Endothelial cell of umbilical vein (primary cell): ENCODE measurements at regions not wholly inside any gene's neighbourhood (a gene's known extent, or its start where the extent isn't known, plus 50 kb on each side); places are given as distances from the start of the nearest gene placed in this dataset.

Experiments
- BruUV-seq: library from RNA; stranded (reverse); fragments of 400-500 nt; replicated peaks from 2 replicates; lab custom pipeline; 2021; lab: Mats Ljungman, UMichigan
- CTCF ChIA-PET: fragments of 300-600, 350-600 bp; sonication (Branson Sonifier 250); formaldehyde crosslinking; loops from one replicate; lab custom pipeline; 2021; ENCODE audit warnings: antibody characterized with exemption, inconsistent platforms; lab: Charles Lee
- POLR2A ChIA-PET: fragments of 300-600, 350-600 bp; sonication (Branson Sonifier 250); formaldehyde crosslinking; loops from one replicate; lab custom pipeline; 2021; ENCODE audit warnings: antibody characterized with exemption, inconsistent platforms; lab: Charles Lee
- DNase-seq: peaks from one replicate; pipeline ENCODE4 v3.0.0-alpha.2; 2011; ENCODE audit warnings: low read depth, low spot score
- FAIRE-seq: peaks from 2 replicates; lab custom pipeline; 2011; peaks lifted over from hg19 to GRCh38; lab: Jason Lieb, UNC
- H2AFZ ChIP-seq: 2 replicates; pipeline ENCODE4 v1.6.0; 2012; ENCODE audit warnings: low read depth, low read length, control low read depth, inconsistent platforms
- H3K27ac ChIP-seq: 2 replicates; pipeline ENCODE4 v1.5.1; 2011; ENCODE audit warnings: low read depth, mild to moderate bottlenecking, control low read depth, low read length, moderate library complexity; ENCODE audit not compliant: insufficient read depth
- H3K27me3 ChIP-seq, 2 experiments: 2 replicates each; pipeline versions ENCODE4 v1.6.0 to v1.6.1; 2011; ENCODE audit warnings: low read length in 2 of 2, mixed read lengths in 1 of 2; ENCODE audit not compliant: control insufficient read depth in 2 of 2, insufficient read depth in 2 of 2
- H3K36me3 ChIP-seq, 2 experiments: 2 replicates in 1 of 2; 3 replicates in 1 of 2; pipeline ENCODE4 v1.5.1; 2011; ENCODE audit warnings: low read length in 2 of 2, mild to moderate bottlenecking in 1 of 2, moderate library complexity in 1 of 2; ENCODE audit not compliant: control insufficient read depth in 2 of 2, insufficient read depth in 2 of 2; ENCODE audit errors: extremely low read depth in 1 of 2
- H3K4me1 ChIP-seq: 3 replicates; pipeline ENCODE4 v1.5.1; 2011; ENCODE audit warnings: mild to moderate bottlenecking, low read length; ENCODE audit not compliant: control insufficient read depth, insufficient read depth; ENCODE audit errors: extremely low read depth
- H3K4me2 ChIP-seq: 2 replicates; pipeline ENCODE4 v1.6.1; 2011; ENCODE audit warnings: low read length, control low read depth, mixed read lengths; ENCODE audit not compliant: insufficient read depth
- H3K4me3 ChIP-seq, 3 experiments: fragments of 200-600 bp in 1 of 3; sonication (generic), shearing (Covaris generic) in 1 of 3; replicated peaks in 1 of 3; 2 replicates each; pipeline ENCODE4 v1.5.1; 2011 to 2016; ENCODE audit warnings: control low read depth in 3 of 3, low read length in 3 of 3, mild to moderate bottlenecking in 2 of 3, inconsistent platforms in 1 of 3, low read depth in 1 of 3, moderate library complexity in 1 of 3; ENCODE audit not compliant: insufficient read depth in 1 of 3
- H3K79me2 ChIP-seq: 2 replicates; pipeline ENCODE4 v1.6.0; 2012; ENCODE audit warnings: low read length, inconsistent platforms; ENCODE audit not compliant: control insufficient read depth, insufficient read depth
- H3K9ac ChIP-seq: replicated peaks from 2 replicates; pipeline ENCODE3; 2011; ENCODE audit warnings: low read length, control low read depth; ENCODE audit not compliant: insufficient read depth; ENCODE audit errors: extremely low read depth
- H3K9me1 ChIP-seq: replicated peaks from 3 replicates; pipeline ENCODE4 v1.6.0; 2011; ENCODE audit warnings: mild to moderate bottlenecking, low read length; ENCODE audit not compliant: control insufficient read depth, insufficient read depth; ENCODE audit errors: extremely low read depth
- H3K9me3 ChIP-seq: replicated peaks from 2 replicates; pipeline ENCODE4 v1.5.1; 2012; ENCODE audit warnings: low read length, inconsistent platforms; ENCODE audit not compliant: control insufficient read depth, insufficient read depth
- H4K20me1 ChIP-seq: replicated peaks from 2 replicates; pipeline ENCODE3; 2011; ENCODE audit warnings: mild to moderate bottlenecking, low read length; ENCODE audit not compliant: control insufficient read depth, insufficient read depth; ENCODE audit errors: extremely low read depth
- EZH2 ChIP-seq: IDR thresholded peaks from 2 replicates; pipeline ENCODE4 v1.6.1; 2012; ENCODE audit warnings: borderline replicate concordance, low read depth, mild to moderate bottlenecking, moderate library complexity, low read length, inconsistent platforms; ENCODE audit not compliant: severe bottlenecking
- FOS ChIP-seq: IDR thresholded peaks from 2 replicates; pipeline ENCODE4 v1.6.1; 2011; ENCODE audit warnings: mild to moderate bottlenecking, low read length, moderate library complexity, borderline replicate concordance; ENCODE audit not compliant: insufficient read depth
- GATA2 ChIP-seq: IDR thresholded peaks from 2 replicates; pipeline ENCODE4 v1.7.0; 2011; ENCODE audit warnings: low read depth, mild to moderate bottlenecking, moderate library complexity, mixed read lengths, low read length; ENCODE audit not compliant: insufficient read length, insufficient read depth
- JUN ChIP-seq: IDR thresholded peaks from 2 replicates; pipeline ENCODE4 v1.6.1; 2011; ENCODE audit warnings: borderline replicate concordance, low read depth; ENCODE audit not compliant: insufficient read length, insufficient read depth
- MYC ChIP-seq: IDR thresholded peaks from one replicate; pipeline ENCODE4 v1.6.1; 2011; ENCODE audit warnings: mild to moderate bottlenecking, low read depth, low read length
- POLR2A ChIP-seq: IDR thresholded peaks from 2 replicates; pipeline ENCODE4 v1.6.1; 2012; ENCODE audit warnings: low read depth, mild to moderate bottlenecking, control low read depth, low read length
- POLR2AphosphoS5 ChIP-seq: IDR thresholded peaks from 2 replicates; pipeline ENCODE4 v1.6.1; 2012; ENCODE audit warnings: low read depth, mild to moderate bottlenecking, control low read depth, low read length, moderate library complexity; ENCODE audit not compliant: insufficient read depth
- dilution Hi-C: fragments of 300-500 bp; cut with MboI; formaldehyde crosslinking; loops from one replicate; pipeline ENCODE4 v1.15.0; 2019; ENCODE audit warnings: low sequenced_read_pairs; ENCODE audit not compliant: extremely low pct_ligation_motif_present
- intact Hi-C: fragments of 100-400 bp; cut with micrococcal nuclease; formaldehyde crosslinking; loops from one replicate; pipeline ENCODE4 v1.10.0; 2022
- TF ChIP-seq, protein P1 (sequence below), 2 donors: IDR thresholded peaks; 1 replicate in 1 of 2; 2 replicates in 1 of 2; pipeline ENCODE4 v1.5.1; 2011; ENCODE audit warnings: low read length in 2 of 2, mild to moderate bottlenecking in 2 of 2, moderate library complexity in 2 of 2, control low read depth in 1 of 2, inconsistent platforms in 1 of 2, low read depth in 1 of 2; ENCODE audit not compliant: insufficient read depth in 1 of 2; ENCODE audit errors: extremely low read depth in 1 of 2
- TF ChIP-seq, protein P2 (sequence below): IDR thresholded peaks from 2 replicates; pipeline ENCODE4 v1.6.1; 2011; ENCODE audit not compliant: insufficient read depth, insufficient read length

DNA sequence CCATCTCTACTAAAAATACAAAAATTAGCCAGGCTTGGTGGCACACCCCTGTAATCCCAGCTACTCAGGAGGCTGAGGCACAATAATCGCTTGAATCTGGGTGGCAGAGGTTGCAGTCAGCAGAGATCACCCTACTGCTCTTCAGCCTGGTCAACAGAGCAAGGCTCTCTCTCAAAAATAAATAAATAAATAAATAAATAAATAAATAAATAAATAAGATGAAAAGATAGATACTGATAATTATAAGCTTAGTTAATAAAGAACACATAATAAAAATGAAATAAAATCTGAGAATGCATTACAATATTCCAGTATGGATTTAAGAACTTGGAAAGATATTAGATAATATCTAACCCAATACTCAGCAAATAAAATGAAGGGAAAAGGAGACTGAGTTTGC is 235.9 kb upstream of the DAB1 start:
- TF ChIP-seq FOS (no peak), JUN (no peak), GATA2 (no peak), MYC (no peak), POLR2A (no peak), POLR2AphosphoS5 (no peak), EZH2 (no peak)
- TF ChIP-seq, protein P1, sequence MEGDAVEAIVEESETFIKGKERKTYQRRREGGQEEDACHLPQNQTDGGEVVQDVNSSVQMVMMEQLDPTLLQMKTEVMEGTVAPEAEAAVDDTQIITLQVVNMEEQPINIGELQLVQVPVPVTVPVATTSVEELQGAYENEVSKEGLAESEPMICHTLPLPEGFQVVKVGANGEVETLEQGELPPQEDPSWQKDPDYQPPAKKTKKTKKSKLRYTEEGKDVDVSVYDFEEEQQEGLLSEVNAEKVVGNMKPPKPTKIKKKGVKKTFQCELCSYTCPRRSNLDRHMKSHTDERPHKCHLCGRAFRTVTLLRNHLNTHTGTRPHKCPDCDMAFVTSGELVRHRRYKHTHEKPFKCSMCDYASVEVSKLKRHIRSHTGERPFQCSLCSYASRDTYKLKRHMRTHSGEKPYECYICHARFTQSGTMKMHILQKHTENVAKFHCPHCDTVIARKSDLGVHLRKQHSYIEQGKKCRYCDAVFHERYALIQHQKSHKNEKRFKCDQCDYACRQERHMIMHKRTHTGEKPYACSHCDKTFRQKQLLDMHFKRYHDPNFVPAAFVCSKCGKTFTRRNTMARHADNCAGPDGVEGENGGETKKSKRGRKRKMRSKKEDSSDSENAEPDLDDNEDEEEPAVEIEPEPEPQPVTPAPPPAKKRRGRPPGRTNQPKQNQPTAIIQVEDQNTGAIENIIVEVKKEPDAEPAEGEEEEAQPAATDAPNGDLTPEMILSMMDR (IDR thresholded peaks at IDR 0.05; ENCODE audit: extremely low read depth in 1 of 2, insufficient read depth in 1 of 2, low read depth in 1 of 2, low read length in 2 of 2) = no peak
- TF ChIP-seq, protein P2, sequence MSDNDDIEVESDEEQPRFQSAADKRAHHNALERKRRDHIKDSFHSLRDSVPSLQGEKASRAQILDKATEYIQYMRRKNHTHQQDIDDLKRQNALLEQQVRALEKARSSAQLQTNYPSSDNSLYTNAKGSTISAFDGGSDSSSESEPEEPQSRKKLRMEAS = no peak
- FAIRE-seq = no peak
- Histone ChIP-seq H3K4me2 (no peak overlapping the region), H2AFZ (no peak overlapping the region), H3K9me3 (no peaks in the 10 kb centered on the region), H3K79me2 (no peaks in the 10 kb centered on the region), H3K4me3 (no peak overlapping the region), H4K20me1 (no peaks in the 10 kb centered on the region), H3K9ac (no peak overlapping the region), H3K4me1 (no peaks in the 10 kb centered on the region), H3K36me3 (no peaks in the 10 kb centered on the region), H3K27me3 (no peaks in the 10 kb centered on the region), H3K9me1 (no peaks in the 10 kb centered on the region), H3K27ac (no peak overlapping the region)
- dilution Hi-C loops = no loop called here
- CTCF ChIA-PET = no interaction called here
- intact Hi-C loops = no loop called here
- DNase-seq = no peak
- no TSS peak for BruUV-seq
- POLR2A ChIA-PET = no interaction called here
